Heart right ventricle (tissue), 16 donors: ENCODE measurements at regions not wholly inside any gene's neighbourhood (a gene's known extent, or its start where the extent isn't known, plus 50 kb on each side); places are given as distances from the start of the nearest gene placed in this dataset.

Experiments
- ATAC-seq, 8 donors: fragments of 200-7000 bp; cut with Tn5 transposase; one replicate each; pipeline ENCODE4 v1.9.1; 2020; ENCODE audit warnings: mild to moderate bottlenecking in 8 of 8, moderate library complexity in 8 of 8, moderate number of reproducible peaks in 1 of 8
- DNase-seq, 2 donors: peaks; one replicate each; pipeline ENCODE4 v3.0.0-alpha.2; 2020
- H3K27ac ChIP-seq, 10 donors: fragments of 200-600 bp; sonication (generic) in 2 of 10; one replicate each; pipeline versions ENCODE4 v1.5.0 to v1.8.0; 2020 to 2022; ENCODE audit warnings: mild to moderate bottlenecking in 3 of 10
- H3K27me3 ChIP-seq, 7 donors: fragments of 200-600 bp; one replicate each; pipeline ENCODE4 v1.8.0; 2021 to 2022; ENCODE audit warnings: mild to moderate bottlenecking in 2 of 7
- H3K36me3 ChIP-seq, 9 donors: fragments of 200-600 bp; sonication (generic) in 1 of 9; one replicate each; pipeline versions ENCODE4 v1.5.0 to v1.8.0; 2020 to 2022; ENCODE audit warnings: mild to moderate bottlenecking in 2 of 9
- H3K4me1 ChIP-seq, 9 donors: fragments of 200-600 bp; sonication (generic) in 1 of 9; one replicate each; pipeline versions ENCODE4 v1.5.0 to v1.8.0; 2020 to 2022; ENCODE audit warnings: mild to moderate bottlenecking in 4 of 9
- H3K4me3 ChIP-seq, 10 donors: fragments of 200-600 bp; sonication (generic) in 2 of 10; one replicate each; pipeline versions ENCODE4 v1.5.0 to v1.8.0; 2020 to 2022; ENCODE audit warnings: mild to moderate bottlenecking in 7 of 10, moderate library complexity in 2 of 10
- H3K9me3 ChIP-seq, 11 donors: fragments of 200-600 bp in 10 of 11; sonication (generic) in 2 of 11; one replicate each; pipeline versions ENCODE4 v1.5.0 to v1.8.0; 2013 to 2022; ENCODE audit warnings: mild to moderate bottlenecking in 2 of 11, control low read depth in 1 of 11, moderate library complexity in 1 of 11
- WGBS, 2 donors: extraction: QIAGEN DNeasy Blood & Tissue Kit; methylation state at CpG; one replicate each; pipeline ENCODE4 v1.1.7; 2013; ENCODE audit warnings: inconsistent platforms in 1 of 2; 5-methylcytosine and 5-hydroxymethylcytosine counted together
- intact Hi-C, 10 donors: fragments of 100-400 bp; cut with DNase I; formaldehyde crosslinking; loops; one replicate each; pipeline versions ENCODE4 v1.11.1 to v1.14.2; 2022
- TF ChIP-seq, protein P1 (sequence below), 9 donors: fragments of 200-600 bp; sonication (generic) in 2 of 9; IDR thresholded peaks; one replicate each; pipeline versions ENCODE4 v1.5.0 to v1.8.0; 2021 to 2022; ENCODE audit warnings: antibody characterized with exemption in 9 of 9, mild to moderate bottlenecking in 5 of 9, moderate library complexity in 1 of 9
- donor health status: Arrhythmogenic right ventricular cardiomyopathy.
- donor health status: ischemic (EF 13 %, LVEDD 7.1; RV severe dilation, severe dysfunction).
- donor health status: healthy with polysubstance abuse.
- donor health status: DM: no; HTN: yes; CAD: no.
- donor health status: DM: no; HTN: no; CAD: no.
- donor health status: ischemic (EF 25% LVEDD 6.9; RV normal size, moderate dysfunction).
- donor health status: ischemic (EF 25% LVEDD 5.7; RV mildly dilated, moderate dysfunction).
- donor health status: healthy.
- donor health status: DM: yes; HTN: yes; CAD: no.
- donor health status: Ischemic cardiomyopathy.
- donor health status: ischemic (EF 35%, LVEDD 5.7; RV mildly dilated, moderate dysfunction).
- donor health status: nonischemic (EF 11% LVEDD 7.7; RV severe dilation, severe dysfunction).
- donor health status: DM: yes; HTN: yes; CAD: no.
- donor health status: PGD.
- donor health status: ischemic (EF 29% LVEDD 5.4; RV normal size, mild dysfunction).
- donor health status: nonischemic (EF 23%, LVEDD 6.1; RV moderate dilation, normal function).

- TF ChIP-seq, protein P1, sequence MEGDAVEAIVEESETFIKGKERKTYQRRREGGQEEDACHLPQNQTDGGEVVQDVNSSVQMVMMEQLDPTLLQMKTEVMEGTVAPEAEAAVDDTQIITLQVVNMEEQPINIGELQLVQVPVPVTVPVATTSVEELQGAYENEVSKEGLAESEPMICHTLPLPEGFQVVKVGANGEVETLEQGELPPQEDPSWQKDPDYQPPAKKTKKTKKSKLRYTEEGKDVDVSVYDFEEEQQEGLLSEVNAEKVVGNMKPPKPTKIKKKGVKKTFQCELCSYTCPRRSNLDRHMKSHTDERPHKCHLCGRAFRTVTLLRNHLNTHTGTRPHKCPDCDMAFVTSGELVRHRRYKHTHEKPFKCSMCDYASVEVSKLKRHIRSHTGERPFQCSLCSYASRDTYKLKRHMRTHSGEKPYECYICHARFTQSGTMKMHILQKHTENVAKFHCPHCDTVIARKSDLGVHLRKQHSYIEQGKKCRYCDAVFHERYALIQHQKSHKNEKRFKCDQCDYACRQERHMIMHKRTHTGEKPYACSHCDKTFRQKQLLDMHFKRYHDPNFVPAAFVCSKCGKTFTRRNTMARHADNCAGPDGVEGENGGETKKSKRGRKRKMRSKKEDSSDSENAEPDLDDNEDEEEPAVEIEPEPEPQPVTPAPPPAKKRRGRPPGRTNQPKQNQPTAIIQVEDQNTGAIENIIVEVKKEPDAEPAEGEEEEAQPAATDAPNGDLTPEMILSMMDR (IDR thresholded peaks at IDR 0.05) = no peak
- ATAC-seq (no peak), DNase-seq (no peak)
- Histone ChIP-seq H3K27me3 (peaks cover 0 to 6% (median 0%) of the 10 kb centered on the region in 7 donors), H3K36me3 (no peaks in the 10 kb centered on the region), H3K4me1 (no peaks in the 10 kb centered on the region), H3K27ac (no peak overlapping the region), H3K4me3 (no peak overlapping the region), H3K9me3 (peaks cover 0 to 13% (median 0%) of the 10 kb centered on the region in 11 donors)
- WGBS, 2 donors = 0 to 38% methylated on average over 1 of the region's 1 CpG
- intact Hi-C loops = no loop called here
Measured at GRCh38 chr2:102939207-102939606, 177.4 kb downstream of the TMEM182 start.

GRCh38 chr2:102940684-102941083, 178.9 kb downstream of the TMEM182 start:
- H3K4me1 ChIP-seq = no peaks in the 10 kb centered on the region
- 81 to 89% methylated on average over 3 of the region's 3 CpGs for WGBS, 2 donors
- intact Hi-C loops = loop anchor here in 1 of 10 donors (5.0 kb wide), 1 partner anchor 1622 kb away; no protein-coding TSS in a partner anchor
- H3K9me3 ChIP-seq = peaks cover 0 to 13% (median 0%) of the 10 kb centered on the region in 11 donors
- no peak overlapping the region for H3K4me3 ChIP-seq
- no peaks in the 10 kb centered on the region for H3K36me3 ChIP-seq
- TF ChIP-seq, protein P1 (IDR thresholded peaks at IDR 0.05) = no peak
- H3K27me3 ChIP-seq = peaks cover 0 to 2% (median 0%) of the 10 kb centered on the region in 7 donors
- ATAC-seq = peak in 3 of 8 donors; percentile 42 to 61 (median 46)
- DNase-seq = no peak
- H3K27ac ChIP-seq = no peak overlapping the region

GRCh38 chr2:102942107-102942506, 180.3 kb downstream of the TMEM182 start:
- Histone ChIP-seq H3K9me3 (peaks cover 0 to 13% (median 0%) of the 10 kb centered on the region in 11 donors), H3K27ac (no peak overlapping the region), H3K36me3 (no peaks in the 10 kb centered on the region), H3K4me1 (no peaks in the 10 kb centered on the region), H3K4me3 (no peak overlapping the region), H3K27me3 (peaks cover 0 to 3% (median 0%) of the 10 kb centered on the region in 7 donors)
- WGBS, 2 donors = 66 to 67% methylated on average over 3 of the region's 3 CpGs
- ATAC-seq (peak in 5 of 8 donors; percentile 47 to 91 (median 57)), DNase-seq (no peak)
- intact Hi-C loops = loop anchor here in 1 of 10 donors (5.0 kb wide), 1 partner anchor 1620 kb away; no protein-coding TSS in a partner anchor
- TF ChIP-seq, protein P1 (IDR thresholded peaks at IDR 0.05) = no peak

DNA sequence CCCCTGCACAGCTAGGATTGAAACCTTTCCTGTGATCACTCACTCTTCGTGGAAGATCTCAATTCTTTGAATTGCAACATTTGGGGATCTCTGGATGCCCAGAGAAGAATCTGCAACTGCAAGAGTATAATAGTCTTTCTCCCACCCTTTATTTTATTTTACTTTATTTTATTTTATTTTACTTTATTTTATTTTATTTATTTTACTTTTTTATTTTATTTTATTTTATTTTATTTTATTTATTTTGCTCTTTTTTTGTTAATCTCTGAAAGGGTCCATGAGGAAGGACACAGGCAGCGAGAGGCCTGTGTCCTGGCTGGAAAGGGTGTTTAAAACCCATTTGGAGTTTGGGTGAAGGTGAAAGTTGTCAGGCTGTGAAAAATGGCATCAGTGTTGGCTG, 181.4 kb downstream of the TMEM182 start:
- no peak for DNase-seq
- peaks cover 0 to 3% (median 0%) of the 10 kb centered on the region in 7 donors for H3K27me3 ChIP-seq
- intact Hi-C loops = loop anchor here in 1 of 10 donors (5.0 kb wide), 1 partner anchor 1619 kb away; no protein-coding TSS in a partner anchor
- H3K4me3 ChIP-seq = no peak overlapping the region
- H3K36me3 ChIP-seq = no peaks in the 10 kb centered on the region
- TF ChIP-seq, protein P1 (IDR thresholded peaks at IDR 0.05) = no peak
- WGBS, 2 donors = 84 to 87% methylated on average over 2 of the region's 2 CpGs
- no peak overlapping the region for H3K27ac ChIP-seq
- no peaks in the 10 kb centered on the region for H3K4me1 ChIP-seq
- no peak for ATAC-seq
- peaks cover 0 to 13% (median 0%) of the 10 kb centered on the region in 11 donors for H3K9me3 ChIP-seq
